GM18517 (cell line): ENCODE measurements at regions not wholly inside any gene's neighbourhood (a gene's known extent, or its start where the extent isn't known, plus 50 kb on each side); places are given as distances from the start of the nearest gene placed in this dataset.
"Not testable (repeated sequence)": the region's sequence is repeated elsewhere in the genome, so short reads cannot be mapped to it uniquely, and the experiment has no call there.

Experiments
- ATAC-seq: cut with Tn5 transposase; IDR thresholded peaks from one replicate; pipeline ENCODE4 v1.9.1; 2021; ENCODE audit warnings: mild to moderate bottlenecking, moderate library complexity; ENCODE audit not compliant: unreplicated experiment

GRCh38 chr6:79810185-79810705 is 137.1 kb downstream of the ELOVL4 start:
- no peak for ATAC-seq

- ATAC-seq, result no peak
Observed at GRCh38 chr6:79808921-79809320, 138.4 kb downstream of the ELOVL4 start.

DNA sequence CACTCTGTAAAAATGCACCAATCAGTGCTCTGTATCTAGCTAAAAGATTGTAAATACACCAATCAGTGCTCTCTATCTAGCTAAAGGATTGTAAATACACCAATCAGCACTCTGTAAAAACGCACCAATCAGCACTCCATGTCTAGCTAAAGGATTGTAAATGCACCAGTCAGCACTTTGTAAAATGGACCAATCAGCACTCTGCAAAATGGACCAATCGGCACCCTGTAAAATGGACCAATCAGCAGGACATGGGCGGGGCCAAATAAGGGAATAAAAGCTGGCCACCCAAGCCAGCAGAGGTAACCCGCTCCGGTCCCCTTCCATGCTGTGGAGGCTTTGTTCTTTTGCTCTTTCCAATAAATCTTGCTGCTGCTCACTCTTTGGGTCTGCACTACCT is 140.7 kb downstream of the ELOVL4 start:
- not testable (repeated sequence) for ATAC-seq

- ATAC-seq, result no peak
Observed at GRCh38 chr6:79804732-79805131, 142.6 kb downstream of the ELOVL4 start.

GRCh38 chr6:79803917-79804316 is 143.4 kb downstream of the ELOVL4 start:
- no peak for ATAC-seq

- no peak for ATAC-seq
Observed at GRCh38 chr6:79802657-79803300, 144.6 kb downstream of the ELOVL4 start.

- no peak for ATAC-seq
Observed at GRCh38 chr6:79801362-79801761, 146.0 kb downstream of the ELOVL4 start.

DNA sequence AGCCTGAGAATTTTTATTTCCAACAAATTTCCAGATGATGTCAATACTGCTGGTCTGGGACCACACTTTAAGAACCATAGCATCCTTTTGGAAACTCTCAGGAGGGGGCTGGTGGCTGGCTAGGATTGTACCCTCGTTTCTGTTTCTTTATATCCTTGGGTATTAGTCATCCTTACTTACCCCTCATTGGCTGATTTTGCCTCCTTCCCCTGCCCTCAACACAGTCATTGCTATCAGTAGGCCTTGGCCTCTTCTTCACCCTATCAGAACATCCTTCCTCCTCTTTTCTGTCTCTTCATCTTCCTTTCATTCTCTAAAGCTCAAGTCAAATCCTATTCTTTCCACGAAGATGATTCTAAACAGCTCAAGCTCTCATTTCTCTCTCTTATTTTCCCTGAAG is 148.5 kb downstream of the ELOVL4 start:
- ATAC-seq, result no peak

DNA sequence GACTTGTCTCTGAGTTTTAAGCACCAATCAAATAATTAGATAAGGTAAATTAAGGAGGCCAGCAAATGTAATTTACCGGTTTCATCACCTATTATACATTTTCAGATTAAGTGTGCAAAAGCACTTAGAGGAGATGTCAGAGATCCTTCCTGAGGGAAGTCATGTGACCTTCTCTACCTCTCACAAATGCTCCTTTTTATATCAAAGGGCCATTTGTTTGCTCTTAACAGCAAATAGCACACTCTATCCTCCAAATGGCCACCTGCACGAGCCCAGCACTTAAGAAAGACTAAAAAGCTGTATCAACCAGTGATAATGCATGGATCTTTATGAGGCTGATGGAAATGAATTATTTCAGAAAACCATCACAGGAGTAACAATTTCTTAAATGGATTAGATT is 149.4 kb downstream of the ELOVL4 start:
- ATAC-seq, result no peak

DNA sequence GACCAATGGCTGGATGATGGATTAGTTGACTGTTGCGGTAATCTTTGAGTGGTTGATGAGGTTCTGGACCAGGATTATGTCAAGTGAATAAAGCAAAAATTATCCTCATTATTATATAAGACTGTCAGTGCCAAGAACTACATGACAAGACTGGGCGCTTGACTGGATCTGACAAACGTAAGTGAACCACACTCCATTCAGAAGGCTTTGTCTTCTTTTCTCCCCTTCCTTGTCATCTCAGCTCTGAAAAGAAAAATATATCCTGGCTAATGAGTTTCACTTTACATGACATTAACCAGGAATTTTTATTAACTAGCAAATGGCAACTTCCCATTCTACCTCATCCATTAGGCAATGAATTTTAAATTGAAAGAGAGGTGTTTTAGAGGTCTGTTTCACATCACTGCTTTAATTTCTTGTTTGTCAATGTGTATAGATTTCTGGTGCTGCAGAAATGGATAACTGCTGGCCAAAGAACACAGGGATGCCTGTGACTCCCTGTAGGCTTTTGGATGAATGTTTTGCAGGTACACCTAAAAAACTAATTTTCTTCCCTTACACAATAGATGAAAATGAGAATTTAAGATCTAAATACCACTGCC is 150.1 kb downstream of the ELOVL4 start:
- no peak for ATAC-seq

DNA sequence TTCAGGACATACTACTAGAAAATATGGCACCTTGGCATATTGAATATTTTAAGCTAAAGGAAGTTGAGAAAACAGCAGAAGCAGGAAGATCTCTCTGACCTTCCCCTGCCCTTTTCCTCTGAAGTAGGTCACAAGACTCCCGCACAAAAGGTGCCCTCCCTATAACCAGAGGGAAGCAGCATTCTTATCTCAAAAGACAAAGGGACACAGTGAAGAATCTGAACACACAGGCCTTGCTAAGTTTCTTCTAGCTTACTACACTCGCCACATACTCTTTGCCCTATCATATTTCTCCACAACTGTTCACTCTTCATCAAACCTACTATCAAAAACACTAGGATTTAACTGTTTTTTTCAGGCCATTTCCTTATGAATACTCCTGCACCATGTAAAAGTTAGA is 151.2 kb downstream of the ELOVL4 start:
- ATAC-seq, result no peak

DNA sequence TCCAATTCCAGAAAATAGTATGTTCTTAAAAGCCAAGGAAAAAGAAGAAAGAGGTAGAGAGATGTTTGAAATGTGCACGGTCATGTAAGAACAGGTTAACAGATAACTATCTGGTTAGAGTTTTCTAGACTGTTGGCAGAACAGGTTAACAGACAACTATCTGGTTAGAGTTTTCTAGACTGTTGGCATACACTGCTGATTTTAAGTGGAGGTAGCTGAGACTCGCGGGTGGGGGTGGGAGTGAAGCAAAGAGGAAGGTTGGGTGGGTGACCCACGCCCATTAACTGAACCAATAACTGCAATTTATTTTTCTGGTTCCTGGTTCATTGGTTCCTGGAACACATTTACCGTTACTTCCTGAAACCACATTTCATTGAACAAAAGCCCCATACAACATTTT is 157.5 kb downstream of the ELOVL4 start:
- no peak for ATAC-seq

DNA sequence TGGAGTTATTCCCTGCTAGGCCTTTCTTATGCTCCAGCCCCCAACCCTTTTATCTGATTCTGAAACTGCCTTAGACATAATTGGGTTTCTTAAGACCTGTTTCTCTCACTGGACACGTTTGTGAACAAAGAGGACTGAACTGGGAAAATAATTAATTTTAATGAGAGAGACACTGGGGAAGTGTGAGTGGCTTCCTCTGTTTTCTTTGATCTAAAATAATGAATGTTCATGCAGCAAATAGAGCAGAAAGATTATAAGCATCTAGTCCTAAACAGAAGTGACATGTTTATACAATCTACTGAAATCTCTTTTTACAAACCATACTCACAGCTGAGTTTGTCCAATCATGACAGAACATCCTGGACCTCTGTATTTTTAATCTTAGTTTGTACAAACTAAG is 157.6 kb downstream of the SH3BGRL2 start:
- ATAC-seq, result no peak

DNA sequence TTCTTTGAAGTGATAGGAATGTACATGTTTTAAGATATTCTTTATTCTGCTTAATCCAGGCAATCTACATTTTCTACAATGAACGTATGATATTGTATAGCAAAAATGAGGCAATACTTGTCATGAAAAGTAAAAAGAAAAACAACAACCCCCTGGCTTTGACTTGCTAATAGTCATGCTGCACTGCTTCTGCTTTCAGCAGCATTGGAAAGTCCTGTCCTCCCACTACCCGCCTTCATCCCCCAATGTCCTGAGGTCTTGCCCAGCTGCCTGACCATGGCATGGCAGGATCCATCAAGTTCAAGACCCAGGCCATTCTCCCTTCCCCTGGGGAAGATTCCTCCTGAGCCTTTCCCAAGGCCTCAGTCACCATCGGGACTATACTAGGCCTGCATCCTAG is 156.5 kb downstream of the SH3BGRL2 start:
- ATAC-seq, result no peak

DNA sequence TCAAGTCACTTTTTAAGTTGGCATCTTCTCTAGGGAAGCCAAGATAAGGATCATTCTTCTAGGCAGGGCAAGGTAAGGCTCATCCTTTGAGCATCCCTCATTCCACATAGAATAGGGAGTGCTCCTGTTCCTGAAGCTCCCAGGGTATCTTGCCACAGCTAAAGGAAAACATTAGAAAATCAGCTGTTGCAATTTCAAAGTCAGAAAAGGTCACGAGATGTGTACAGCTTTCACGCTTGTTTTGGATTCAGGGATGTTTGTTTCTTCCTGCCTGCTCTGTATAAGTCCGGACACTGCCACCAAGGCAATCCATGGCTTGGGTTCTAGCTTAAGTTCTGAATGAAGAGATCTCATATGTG is 153.2 kb downstream of the SH3BGRL2 start:
- no peak for ATAC-seq

- no peak for ATAC-seq
Observed at GRCh38 chr6:79783670-79784394, 152.7 kb downstream of the SH3BGRL2 start.

- ATAC-seq, result no peak
Observed at GRCh38 chr6:79782792-79783580, 151.9 kb downstream of the SH3BGRL2 start.

- no peak for ATAC-seq
Observed at GRCh38 chr6:79781916-79782315, 150.8 kb downstream of the SH3BGRL2 start.

GRCh38 chr6:79780881-79781280 is 149.8 kb downstream of the SH3BGRL2 start:
- ATAC-seq, result no peak

GRCh38 chr6:79778816-79779215 is 147.7 kb downstream of the SH3BGRL2 start:
- ATAC-seq, result no peak
